Hematopoietic multipotent progenitor cell (in vitro differentiated cells): ENCODE measurements at regions not wholly inside any gene's neighbourhood (a gene's known extent, or its start where the extent isn't known, plus 50 kb on each side); places are given as distances from the start of the nearest gene placed in this dataset.
"Not testable (repeated sequence)": the region's sequence is repeated elsewhere in the genome, so short reads cannot be mapped to it uniquely, and the experiment has no call there.

Experiments used
- DNase-seq, 3 donors: peaks; one replicate each; pipeline ENCODE4 v3.0.0-alpha.2; 2011 to 2015; ENCODE audit warnings: low read depth in 2 of 3, low spot score in 2 of 3

DNA sequence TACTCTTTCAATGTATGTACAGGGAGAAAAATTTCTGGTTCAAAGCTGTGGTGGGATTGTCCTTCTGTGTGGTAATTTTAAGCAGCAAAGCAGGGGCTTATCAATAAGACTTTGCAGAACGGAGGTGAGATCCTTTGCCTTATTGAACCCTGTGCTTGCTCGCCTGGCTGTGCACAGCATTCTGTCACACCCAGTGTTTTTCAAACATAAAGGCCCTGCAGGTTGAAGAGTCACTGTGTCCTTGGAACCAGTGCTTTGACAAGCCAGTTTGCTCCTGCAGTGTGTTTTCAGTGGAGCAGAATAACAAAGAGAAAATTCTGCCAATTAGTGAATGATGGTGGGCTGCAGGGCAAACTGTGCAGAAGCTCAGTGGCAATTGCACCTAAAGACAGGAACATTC, 236.7 kb upstream of the PCSK5 start:
- DNase-seq, result no peak

DNA sequence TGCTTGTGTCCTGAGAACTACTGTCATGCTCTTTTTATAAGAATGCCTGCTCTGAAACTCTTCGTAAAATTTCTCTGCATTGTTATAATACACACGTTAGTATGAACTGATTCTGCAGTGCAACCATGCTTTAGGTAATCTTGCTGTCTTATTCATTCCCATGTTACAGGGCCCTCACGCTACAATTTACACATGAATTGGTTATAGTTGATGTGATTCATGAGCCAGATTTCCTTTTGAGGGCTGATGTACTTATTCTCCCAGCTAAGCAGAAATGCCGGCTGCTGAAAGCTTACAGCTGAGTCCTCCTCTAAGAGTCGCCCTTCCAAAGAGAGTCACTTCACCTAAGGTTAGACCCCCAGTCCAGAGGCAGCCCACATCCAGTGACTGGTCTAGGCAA, 233.5 kb upstream of the PCSK5 start:
- no peak for DNase-seq

GRCh38 chr9:75658301-75658905, 232.1 kb upstream of the PCSK5 start:
- DNase-seq, result no peak

GRCh38 chr9:75664597-75664996, 225.9 kb upstream of the PCSK5 start:
- DNase-seq, result no peak

DNA sequence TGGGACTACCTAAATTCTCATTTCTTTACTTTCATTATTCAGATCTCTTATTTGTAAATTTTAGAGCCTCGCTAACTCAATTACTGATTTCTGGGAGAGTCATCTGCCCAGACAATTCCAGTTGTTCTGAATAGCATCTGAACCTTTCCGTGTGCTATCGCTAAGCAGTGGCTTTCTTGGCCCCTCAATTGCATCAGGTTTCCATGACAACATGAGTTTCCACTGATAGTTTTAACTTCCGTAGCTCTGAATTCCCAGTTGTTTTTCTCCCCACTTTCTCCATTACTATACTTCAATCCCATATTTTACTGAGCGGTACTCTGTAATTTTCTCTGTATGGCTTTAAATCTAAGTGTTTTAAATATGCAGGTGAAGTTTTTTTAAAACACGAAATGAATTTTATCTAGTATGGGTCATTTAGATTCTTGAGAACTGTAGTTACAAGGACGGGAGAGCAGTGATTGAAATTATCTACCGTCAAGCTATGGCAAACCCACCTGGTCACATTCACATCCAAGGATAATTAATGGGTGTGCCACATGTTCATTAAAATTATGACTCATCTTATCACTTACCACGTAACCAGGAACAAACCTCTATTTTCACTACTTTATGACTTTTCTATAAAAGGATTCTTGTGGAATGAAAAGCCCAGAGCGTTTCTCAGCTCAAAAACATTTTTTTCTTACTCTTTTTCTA, 223.5 kb upstream of the PCSK5 start:
- no peak for DNase-seq

- no peak for DNase-seq
These were observed 220.8 kb upstream of the PCSK5 start for GRCh38 chr9:75669721-75670120.

- DNase-seq, result peak in 2 of 3 donors; percentile 1 to 68
These were observed 219.1 kb upstream of the PCSK5 start for GRCh38 chr9:75671354-75671753.

GRCh38 chr9:75672478-75672877, 218.0 kb upstream of the PCSK5 start:
- DNase-seq, result no peak

DNA sequence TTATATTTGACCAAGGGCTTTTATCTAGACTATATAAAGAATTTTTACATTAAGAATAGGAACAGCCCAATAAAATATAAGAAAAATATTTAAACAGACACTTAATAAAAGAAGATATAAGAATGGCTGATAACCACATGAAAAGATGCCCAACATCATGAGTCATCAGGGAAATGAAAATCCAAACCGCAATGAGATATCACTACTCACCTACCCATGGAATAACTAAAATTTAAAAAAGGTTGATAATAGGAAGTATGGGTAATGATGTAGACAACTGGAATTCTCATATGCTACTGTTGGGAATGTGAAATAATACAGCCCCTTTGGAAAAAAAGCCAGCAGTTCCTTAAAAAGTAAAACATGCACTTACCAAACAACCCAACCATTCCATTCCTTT, 206.9 kb upstream of the PCSK5 start:
- no peak for DNase-seq

- no peak for DNase-seq
These were observed 205.4 kb upstream of the PCSK5 start for GRCh38 chr9:75685062-75685461.

GRCh38 chr9:75687359-75687953, 203.0 kb upstream of the PCSK5 start:
- no peak for DNase-seq

DNA sequence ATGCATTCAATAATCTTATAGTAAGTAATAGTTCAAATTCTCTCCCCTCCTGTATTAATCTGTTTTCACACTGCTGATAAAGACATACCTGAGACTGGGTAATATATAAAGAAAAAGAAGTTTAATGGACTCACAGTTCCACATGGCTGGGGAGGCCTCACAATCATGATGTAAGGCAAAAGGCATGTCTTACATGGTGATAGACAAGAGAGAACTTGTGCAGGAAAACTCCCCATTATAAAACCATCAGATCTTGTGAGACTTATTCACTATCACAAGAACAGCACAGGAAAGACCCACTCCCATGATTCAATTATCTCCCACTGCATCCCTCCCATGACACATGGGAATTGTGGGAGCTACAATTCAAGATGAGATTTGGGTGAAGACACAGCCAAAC, 199.9 kb upstream of the PCSK5 start:
- not testable (repeated sequence) for DNase-seq

DNA sequence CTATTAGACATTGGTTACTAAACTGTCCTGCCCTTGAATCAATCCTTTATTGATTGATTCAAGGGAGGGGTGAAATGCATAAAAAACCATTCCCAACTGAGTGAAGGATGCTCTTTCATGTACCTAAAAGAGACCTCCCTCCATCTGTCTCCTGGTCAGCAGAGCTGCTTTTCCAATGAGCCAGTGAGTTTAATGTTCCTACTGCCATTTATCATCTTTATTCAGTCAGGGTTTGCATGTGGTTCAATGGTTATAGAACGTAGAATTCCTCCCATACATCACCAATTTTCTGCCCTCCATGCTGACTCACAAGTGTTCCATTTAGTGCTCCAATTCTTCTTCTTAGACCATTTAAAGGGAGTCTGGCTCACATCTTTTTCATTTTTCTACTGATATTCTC, 199.1 kb upstream of the PCSK5 start:
- no peak for DNase-seq

- DNase-seq, result no peak
These were observed 198.2 kb upstream of the PCSK5 start for GRCh38 chr9:75692309-75692708.

DNA sequence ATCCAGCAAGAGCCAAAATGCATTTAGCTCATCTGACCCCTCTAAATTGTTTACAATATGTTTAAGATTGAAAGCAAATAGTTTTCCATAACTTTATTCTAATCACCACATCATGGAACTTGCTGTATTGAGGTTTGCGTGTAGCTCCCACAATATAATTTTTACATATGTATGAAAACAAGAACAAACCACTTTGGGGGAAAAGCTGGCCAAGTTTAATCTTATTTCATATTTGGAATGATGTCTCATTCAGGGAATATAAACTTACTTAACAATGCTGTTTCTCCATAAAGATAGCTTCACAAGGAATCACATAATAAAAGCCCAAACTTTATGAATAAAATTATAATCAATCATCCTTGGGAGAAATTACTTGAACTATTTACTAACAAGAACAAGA, 194.6 kb upstream of the PCSK5 start:
- no peak for DNase-seq

DNA sequence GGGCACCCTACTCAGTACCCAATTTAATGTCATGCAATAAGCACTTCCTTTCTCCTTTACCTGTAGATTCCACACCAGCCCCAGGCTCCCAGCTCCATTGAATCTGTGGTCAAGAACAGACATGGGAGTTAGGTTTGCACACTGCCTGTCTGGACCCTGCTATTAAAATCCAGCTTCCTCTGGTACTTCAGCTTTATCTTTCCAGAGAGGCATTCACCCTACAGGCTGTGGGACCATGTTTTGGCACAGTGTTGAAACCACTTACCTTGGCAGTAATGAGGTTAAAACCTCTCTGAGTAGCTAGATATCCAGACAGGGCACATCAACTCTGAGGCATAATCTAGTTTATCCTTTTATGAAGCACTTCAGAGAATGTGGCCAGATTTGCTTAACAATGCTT, 191.5 kb upstream of the PCSK5 start:
- no peak for DNase-seq

DNA sequence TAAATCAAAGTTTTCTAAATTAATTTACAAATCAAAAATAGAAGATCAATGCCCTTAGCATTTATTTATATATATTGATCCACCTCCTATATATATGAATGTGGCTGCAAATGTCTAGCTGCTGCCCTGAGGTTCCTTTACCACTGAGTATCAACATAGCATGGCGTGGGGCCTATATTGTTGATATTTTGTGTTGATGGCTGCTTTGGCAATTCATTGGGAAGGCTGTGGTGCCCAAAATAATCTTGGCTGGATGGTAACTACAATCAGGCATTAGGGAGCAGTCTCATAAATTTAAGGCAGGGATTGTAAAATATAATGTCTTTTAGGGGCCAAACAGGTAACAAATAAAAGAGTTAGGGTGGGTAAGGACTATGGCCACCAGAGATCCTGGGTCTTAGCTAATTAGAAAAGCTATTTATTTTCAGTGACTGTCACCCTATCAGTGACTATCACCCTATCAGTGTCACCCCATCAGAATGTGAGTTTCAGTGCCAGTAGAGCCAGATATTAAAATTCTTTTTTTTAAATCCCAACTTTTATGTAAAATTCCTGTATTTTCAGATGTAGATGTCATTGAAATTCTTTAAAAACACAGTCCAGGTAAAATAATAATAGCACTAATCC, 190.7 kb upstream of the PCSK5 start:
- no peak for DNase-seq

- DNase-seq, result no peak
These were observed 190.2 kb upstream of the PCSK5 start for GRCh38 chr9:75700252-75700640.

- no peak for DNase-seq
These were observed 183.3 kb upstream of the PCSK5 start for GRCh38 chr9:75707191-75707590.

DNA sequence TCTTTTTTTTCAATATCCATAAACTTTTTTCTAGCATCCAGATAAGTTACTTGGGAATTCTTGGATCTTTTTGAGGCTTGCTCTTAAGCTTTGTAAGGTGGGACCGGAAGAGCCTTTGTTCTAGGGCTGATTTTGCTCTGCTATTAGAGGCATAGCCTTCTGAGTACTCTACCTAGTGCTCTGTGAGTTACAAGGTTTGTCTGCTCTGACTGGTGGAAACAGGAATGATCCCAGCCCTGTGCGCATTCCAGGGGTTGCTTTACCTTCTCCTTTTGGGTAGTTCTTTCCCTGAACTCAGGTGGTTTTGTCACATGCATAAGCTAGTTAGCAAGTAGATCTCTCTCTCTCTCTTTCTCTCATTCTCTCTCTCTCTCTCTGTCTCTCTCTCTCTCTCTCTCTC, 180.8 kb upstream of the PCSK5 start:
- no peak for DNase-seq

GRCh38 chr9:75712700-75713099, 177.8 kb upstream of the PCSK5 start:
- DNase-seq, result no peak

DNA sequence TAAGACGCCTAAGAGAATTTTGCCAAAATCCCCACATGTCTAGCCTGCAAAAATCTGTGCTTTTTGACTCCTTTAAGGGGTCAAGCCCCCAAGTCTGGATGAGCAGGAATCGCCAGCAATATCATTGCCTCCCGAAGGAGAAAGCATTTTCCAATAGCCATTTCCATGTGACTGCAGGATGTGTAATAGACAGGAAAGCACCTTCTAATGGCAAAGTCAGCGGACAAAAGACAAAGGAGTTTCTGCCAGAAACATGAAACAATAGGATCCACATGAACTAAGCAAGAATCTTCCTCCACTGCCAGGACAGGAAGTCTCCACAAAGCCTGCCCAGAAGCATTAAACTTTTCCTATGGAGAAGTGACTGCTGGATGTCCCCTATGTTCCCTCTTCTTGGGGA, 177.1 kb upstream of the PCSK5 start:
- DNase-seq, result no peak
